ENCODE measurements at regions not wholly inside any gene's neighbourhood (a gene's known extent, or its start where the extent isn't known, plus 50 kb on each side); places are given as distances from the start of the nearest gene placed in this dataset.

DNA sequence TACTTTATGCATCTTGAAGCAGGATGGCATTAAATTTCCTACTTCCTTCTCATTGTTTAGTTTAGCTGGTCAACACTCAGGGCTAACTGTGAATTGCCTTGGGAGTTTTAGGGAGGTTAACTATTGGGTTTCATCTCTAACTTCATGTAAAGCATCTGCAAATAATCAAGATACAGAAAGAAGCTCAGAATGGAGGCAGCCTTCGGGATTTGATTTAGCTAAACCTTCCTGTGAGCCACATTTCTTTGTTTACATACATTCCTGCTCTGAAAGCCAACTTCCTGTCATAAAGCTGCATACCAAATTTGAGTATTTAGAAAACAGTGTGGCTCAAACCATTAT, 131.7 kb upstream of the PCDH18 start:
- no peak for DNase-seq

DNA sequence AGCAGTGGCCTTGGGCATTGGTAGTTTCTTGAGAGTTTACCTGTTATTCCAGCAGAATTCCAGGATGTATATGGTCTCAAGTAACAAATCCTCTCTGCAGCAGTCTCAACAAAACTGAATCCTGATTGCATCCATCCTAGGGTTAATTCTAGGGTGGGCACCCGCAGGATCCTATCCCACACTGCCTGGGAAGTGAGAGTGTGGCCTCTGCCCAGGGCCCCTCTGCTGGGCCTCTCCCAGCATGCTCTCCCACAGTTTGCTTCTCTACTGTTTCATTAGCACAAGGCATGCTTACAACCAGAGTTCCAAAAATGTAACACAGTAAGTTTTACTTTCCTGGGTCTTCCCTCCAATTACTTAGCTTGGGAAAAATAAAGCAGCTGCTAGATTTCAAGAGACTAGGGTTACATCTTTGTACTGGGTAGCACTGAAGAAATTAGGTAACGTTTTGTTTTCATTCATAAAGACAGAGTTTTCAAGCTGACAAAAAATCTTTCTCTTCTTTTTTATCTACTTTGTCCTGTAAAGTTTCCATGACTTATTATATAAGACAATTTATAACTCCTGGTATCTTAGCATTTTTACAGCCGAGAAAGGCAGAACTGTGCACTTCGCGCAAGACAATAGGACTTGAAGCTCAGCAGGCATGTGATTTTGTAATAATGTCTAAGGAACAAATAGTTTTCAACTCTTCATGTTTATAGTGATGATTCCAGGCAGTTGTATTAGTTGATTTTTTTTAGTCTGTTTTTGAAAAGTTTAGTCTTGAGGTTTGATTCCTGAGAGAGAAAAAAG, 131.2 kb upstream of the PCDH18 start:
- DNase-seq: no peak

DNA sequence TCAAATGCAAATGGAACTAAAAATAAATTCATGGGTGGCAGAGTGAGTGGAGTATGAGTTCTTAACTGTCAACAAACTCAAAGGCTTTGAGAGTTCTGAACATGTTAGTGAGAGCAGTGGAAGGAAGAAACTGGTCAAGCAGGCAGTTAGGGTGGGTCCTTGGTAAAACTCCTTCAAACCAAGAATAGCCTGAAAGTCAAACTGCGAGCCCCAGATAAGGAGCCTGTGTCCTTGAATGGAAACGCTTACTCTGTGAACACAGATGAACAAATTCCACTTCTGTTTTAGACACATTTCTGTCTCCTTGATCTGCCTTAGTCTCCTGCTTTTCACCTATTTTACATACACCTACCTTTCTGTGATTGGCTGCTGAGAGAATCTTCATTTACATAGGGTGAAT, 129.4 kb upstream of the PCDH18 start:
- DNase-seq: no peak

DNA sequence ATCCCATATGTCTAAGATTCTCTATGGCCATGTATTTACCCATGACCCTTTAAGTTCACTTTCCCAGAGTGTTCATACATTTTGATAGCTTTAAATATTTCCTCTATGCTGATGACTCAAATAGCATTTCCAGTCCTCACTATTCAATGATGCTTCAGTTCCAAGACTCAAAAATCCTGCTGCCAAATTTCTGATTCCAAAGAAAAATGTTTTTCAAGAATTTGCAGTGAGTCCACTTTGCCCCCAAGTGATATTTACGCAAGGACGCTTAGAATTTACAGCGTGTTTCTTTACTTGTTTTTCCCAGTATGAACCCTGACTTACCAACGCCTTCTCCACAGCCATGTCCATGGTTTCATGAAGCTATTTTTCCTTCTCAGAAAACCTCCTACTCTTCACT, 127.9 kb upstream of the PCDH18 start:
- DNase-seq: no peak

DNA sequence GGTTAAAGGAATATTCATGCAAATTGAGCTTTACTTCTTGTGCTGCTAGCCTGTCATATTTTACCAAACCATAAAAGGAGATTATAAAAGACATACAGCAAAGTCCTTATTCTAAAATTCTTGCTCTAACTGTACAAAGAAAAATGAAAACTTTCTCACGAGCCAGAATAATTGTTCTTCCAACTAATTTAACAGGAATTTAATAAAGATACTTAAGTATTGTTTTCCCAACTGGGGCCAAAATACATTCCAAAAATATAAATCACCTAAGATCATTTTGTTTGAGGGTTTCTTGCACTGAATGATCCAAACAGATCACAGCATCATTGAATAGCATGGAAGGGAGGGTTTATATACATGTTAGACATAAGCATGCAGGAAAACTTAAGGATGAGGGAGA, 127.1 kb upstream of the PCDH18 start:
- DNase-seq: no peak

DNA sequence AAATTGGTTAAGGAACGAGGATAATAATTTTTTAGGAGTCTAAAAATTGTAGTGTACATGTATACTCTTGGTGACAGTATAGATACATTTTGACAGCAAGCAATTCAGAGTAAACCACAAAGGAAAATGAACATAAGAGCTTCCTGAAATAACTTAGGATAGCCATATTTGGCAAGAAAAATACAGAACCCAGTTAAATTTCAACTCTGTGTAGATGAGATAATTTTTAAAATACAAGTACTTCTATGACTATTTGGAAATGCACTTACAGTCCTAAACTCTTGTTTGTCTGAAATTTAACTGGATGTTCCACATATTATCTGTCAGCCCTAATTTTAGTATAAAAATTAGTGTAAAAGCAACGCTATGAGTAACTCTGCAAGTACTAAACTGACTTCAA, 124.4 kb upstream of the PCDH18 start:
- DNase-seq: no peak

DNA sequence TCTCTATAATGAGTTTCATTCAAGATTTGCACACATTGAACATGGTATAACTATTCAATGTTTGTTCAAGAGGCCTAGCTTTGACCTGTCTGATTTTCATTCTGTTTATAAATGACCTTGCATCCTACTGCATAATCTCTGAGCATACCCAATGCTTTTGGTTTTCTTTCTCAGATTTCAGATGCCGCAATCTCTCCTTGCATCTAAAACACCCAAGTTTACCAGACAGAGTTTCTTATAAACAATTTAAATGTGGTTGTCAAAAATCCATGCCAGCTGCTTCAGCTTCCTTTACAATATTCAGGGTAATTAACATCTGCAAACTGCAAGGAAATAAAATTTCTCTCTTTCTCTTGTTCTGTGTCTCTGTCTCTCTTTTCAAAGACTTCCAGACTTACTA, 123.0 kb upstream of the PCDH18 start:
- DNase-seq: no peak

DNA sequence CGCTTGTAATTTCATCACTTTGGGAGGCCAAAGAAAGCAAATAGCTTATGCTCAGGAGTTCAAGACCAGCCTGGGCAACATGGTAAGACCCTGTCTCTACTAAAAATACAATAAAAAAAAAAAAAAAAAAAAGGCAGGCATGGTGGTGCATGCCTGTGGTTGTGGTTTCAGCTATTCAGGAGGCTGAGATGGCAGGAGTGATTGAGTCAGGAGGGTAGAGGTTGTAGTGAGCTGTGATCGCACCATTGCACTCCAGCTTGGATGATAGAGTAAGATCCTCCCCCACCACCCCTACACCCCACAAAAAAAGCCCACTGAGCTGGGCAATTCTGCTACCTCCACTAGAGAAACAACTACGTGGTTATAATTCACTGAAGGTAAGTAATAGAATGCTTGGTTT, 118.8 kb upstream of the PCDH18 start:
- DNase-seq: no peak

DNA sequence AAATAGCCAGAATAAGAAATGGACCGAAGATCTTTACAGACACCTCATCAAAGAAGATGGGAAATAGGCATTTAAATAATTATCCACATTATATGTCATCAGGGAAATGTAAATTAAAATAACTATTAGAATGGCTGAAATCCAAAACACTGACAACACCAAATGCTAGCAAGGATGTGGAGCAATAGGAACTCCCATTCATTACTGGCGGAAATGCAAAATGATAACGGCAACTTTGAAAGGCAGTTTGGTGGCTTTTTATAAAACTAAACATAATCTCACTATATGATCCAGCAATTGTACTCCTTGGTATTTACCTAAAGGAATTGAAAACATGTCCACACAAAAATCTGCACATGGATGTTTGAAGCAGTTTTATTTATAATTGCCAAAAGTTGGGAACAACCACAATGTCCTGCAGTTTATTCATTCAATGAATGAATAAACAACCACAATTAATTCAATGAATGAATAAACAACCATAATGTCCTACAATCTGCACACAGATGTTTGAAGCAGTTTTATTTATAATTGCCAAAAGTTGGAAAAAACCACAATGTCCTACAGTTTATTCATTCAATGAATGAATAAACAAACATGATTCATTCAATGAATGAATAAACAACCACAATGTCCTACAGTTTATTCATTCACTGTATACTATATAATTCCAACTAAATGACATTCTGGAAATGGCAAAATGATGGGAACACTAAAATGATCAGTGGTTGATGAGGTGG, 117.6 kb upstream of the PCDH18 start:
- DNase-seq: no peak

DNA sequence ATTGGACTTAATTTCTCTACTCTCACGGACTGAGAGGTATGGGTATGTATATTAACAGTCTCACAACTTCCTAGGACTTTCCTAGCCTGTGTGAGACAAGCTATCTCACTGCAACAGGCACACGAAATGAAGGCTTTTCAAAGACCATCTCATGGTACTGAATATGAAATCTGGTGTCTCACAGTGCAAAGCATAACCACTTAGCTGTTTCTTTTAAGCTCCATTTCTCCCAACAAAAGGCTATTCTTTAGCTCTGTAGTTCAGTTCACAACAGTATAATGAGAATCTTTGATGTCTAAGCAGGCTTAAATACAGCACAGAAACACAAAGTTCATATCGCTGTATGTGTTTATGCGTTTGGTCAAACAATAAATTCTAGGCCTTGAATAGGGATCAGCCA, 116.2 kb upstream of the PCDH18 start:
- DNase-seq: no peak

DNA sequence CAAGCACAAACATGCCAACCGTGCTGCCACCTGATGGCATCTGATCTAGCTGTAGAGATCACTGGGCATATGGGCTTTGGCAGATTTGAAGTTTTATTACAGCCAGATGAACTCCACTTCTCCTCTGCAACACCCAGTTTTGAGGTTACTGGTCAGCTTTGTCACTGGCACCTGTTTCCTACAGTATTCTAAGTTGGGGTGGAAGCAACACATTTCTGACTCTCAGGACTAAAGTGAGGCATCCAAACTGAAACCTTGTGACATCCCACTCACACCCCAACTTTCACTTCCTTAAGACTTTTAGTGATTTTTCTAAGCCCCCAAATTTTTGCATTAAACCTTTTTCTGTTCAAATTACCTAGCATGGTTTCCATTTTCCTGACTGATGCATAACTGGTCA, 115.1 kb upstream of the PCDH18 start:
- DNase-seq: no peak

DNA sequence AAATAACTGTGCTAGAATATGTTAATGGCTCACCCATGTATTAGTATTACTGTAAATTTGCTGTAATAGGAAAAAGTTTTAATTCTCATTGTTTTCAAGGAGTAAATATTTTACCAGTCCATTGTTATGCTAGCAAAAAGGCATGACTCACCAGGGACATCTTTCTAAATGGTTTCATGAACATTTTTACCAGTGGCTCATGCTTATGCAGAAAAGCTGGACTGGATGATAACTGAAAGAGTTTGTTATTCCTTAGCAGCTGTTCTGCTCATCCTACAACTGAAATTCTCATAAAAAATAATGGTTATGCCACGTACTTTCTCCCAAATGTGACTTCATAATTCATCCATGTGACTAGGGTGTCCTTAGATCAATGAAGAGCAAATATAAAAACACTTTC, 111.9 kb upstream of the PCDH18 start:
- no peak for DNase-seq

DNA sequence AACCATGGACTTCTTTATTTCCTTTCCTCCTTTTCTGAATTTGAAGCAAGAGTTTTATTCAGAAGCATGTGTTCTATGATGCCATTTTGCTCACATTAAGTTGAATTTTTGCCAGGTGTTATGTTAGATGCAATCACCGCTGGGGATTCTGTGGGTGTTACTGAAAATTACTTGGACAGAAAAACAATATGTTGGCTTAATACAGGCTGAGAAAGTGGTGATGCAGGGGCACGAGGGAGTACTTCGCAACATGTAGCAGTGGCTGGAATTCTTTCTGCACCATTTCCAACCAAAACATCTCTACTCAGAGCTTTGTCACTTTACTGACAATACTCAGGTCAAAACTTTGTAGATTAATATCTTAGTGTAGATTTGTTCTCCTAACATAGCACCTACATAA, 109.2 kb upstream of the PCDH18 start:
- no peak for DNase-seq

DNA sequence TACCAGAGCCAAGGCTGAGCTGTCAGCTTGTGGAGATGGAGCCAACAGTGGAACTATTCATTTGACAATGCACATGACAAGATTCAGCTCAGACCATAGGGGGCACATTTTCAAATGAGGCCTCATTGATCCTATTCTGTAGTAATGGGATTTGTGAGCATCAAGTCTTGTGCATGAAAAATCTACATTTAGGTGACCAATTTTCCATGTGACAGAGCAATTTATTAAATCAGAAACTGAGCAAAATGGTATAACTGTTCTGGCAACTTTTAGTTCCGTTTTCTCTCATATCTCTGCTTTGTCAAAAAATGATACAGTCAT, 108.5 kb upstream of the PCDH18 start:
- DNase-seq: no peak

DNA sequence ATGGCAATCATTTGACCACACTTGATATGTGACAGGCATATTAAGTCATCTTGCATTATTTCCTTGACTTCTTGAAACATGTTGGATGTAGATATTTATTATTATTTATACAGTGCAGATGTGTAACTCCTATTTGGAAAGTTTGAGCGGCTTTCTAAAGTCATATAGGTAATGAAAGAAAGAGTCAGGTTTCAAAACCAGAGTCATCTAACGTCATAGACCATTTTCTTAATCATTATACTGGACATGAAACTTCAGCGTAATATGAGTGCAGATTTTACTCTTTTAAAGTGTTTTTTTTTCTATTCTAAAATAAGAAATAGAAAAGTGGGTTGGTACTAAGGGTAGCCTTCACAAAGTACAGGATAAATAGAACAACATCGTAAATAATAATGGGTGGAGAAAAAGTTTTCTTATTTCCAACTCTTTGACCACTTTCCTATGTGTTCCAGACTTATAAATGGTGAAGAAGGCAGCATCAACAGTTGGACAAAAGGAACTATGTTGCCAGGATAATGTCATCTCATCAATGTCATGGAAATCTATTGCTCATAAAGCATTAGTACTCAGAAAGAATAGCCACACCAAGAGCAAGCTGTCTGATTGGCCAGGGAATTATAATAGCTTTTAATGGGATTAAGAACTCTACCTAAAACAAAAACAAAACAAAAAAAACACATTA, 108.0 kb upstream of the PCDH18 start:
- no peak for DNase-seq

DNA sequence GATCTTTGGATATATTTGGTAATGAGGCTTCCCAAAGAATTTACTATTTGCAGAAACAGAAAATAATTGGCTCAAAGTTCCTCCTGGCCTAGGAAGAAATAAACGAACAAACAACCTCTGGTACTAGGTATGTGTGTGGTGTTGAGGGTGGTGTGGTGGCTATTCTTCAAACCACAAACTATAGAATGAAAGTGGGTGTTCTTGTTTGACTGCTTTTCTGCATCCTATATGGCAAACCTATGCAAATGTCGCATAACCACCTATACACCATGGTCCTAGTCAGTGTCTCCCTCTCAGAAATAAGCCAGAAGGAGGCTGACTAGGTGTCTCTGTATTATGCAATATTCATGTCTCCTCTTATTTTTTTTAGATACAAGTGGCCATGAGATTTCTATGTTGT, 106.6 kb upstream of the PCDH18 start:
- no peak for DNase-seq

DNA sequence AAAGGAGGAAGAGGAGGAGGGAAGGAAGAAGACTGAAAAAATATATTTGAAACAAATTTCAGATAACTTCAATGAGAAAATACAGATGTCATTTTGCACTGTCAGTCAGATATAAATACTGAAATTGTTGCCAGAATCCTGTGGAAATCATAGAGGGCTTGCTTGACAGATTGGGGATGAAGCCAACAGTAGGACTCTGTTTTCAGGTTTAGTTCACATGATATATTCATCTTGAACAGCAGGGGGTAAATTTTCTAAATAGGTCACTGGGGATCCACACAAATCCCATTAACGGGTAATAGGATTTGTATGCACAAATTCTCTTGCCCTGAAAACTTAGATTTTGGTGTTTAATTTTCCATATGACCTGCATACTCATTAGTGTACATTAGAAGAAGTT, 103.3 kb upstream of the PCDH18 start:
- DNase-seq: no peak

DNA sequence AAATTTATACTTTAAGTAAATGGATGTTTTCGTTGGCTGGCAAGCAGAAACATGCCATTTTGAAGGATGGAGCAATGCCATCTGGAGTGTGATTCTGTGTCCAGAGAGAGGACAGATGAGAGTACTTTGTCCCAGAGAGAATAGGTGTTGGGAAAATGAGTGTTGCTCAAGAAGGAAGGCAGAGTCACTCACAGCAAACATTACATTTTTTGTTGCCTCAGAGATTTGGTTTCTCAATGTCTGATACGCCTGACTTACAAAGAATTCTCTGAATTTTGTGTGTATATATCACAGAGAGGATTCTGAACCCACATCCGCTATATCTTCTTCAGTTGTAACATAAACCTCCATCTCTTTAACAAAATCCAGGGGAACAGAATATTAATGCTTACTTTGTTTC, 102.8 kb upstream of the PCDH18 start:
- DNase-seq: no peak

DNA sequence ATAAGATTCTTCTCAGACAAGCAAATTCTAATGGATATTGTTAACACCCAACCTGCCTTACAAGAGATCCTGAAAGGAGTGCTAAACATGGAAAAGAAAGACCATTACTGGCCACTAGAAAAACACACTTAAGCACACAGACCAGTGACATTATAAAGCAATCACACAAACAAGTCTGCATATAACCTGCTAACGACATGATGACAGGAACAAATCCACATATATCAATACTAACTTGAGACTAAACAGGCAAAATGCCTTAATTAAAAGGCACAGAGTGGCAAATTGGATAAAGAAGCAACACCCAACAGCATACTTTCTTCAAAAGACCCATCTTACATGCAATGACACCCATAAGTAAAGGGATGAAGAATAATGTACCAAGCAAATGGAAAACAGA, 100.5 kb upstream of the PCDH18 start:
- DNase-seq: no peak

DNA sequence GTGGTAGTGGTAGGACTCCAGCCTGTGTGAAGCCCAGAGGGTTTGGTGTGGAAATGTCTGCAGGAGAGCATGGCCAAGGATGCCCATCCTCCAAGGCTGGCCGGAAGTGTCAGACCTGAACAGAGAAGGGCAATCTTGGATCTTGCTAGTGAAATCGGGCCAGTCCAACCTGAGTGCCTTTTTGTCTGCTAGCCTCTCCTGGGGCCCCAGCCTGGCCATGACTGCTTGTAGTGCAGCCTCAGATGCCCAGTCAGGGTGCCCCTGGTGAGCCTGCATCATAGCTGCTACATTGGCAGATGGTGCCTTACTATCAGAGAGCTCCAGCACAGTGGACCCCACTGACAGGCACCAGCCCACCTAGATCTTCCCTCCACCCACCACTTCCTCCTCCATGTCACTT, 99.3 kb upstream of the PCDH18 start:
- DNase-seq: no peak

DNA sequence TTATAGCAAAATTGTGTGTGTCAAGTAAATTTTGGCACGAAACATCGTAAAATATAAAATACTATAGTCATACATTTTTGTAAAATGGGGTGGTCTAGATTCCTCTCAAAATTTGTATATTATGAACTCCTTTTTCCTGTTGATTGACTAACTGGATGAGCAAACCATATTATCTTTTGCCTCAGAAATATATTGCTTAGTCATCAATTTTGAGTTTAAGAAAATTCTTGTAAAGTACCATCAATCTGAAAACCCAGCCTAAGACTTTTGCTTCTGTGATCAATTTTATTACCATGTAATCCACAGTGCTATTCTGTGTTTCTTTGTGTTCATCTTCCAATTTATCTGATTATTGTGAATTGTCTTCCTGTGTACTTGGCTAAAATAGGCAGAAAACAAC, 98.0 kb upstream of the PCDH18 start:
- DNase-seq: no peak

DNA sequence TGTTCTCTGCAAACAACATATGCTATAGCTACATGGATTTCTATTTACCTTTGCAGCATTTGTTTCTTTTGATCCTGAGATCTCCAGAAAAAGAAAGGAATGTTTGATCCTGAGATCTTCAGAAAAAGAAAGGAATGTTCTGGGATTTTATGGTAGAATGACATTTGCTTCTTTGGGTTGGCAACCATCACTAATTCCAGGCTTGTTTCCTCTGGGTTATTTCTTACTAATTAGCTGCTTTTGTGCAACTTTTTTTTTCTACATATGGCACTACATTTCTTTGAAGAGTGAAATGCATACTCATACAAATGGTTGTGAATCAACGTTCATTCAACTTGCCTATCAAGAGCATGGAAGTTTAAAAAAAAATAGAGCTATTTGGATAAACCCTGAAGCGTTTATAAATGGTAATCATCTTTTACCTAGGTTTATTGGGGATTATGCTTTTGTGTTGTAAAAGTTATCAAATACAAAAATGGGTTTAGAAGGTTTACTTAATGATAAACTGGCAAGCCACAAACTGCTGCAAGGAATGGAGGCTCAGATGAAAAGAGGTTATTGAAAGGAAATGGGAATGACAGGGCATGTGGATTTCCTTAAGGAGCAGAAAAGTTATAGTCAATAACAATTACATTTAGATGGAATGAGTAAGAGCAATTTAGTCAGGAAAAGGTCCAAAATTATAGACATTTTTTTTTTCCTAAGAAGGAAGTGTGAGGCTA, 95.6 kb upstream of the PCDH18 start:
- no peak for DNase-seq

DNA sequence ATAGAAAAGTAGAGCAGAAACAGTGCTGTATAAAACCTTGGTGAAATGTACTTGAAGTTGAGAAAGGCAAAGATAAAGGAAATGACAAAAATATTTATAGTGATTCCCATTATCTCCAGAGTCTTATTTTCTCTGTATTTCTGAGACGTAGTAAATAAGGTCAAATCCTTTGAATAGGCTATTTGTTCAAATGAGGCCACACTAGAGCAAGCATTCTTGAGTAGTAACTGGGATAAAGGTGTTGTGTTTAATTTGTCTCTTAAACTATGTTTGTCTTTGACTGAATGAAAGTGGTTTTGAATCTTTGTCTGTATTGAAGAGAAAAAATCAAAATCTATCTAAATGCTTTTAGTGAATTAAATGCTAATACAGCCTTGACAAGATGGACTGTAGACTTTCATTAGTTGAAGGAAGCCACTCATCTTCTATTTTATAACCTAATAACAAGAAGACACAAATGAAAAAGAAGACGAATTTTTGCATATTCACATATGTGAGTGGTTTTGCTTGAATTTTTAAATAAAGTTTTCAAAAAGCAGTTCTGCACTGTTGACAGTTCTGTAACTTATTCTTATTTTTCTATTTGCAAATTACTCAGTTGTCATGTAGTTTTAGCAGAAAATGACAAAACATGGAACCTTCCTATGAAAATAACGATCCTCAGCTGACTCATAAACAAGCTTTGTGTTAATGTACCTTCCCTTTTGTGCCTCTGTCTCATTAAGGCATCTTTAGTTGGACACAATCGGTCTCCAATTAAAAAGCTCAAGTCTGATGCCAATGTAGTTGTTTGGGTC, 94.8 kb upstream of the PCDH18 start:
- DNase-seq: no peak

All from CD4-positive, alpha-beta T cell treated with Interleukin-17A for 1 hour (primary cell).